H1 (cell line): ENCODE measurements at regions not wholly inside any gene's neighbourhood (a gene's known extent, or its start where the extent isn't known, plus 50 kb on each side); places are given as distances from the start of the nearest gene placed in this dataset.

Source experiments
- CTCF ChIA-PET: fragments of 300-600 bp; sonication (Branson Sonifier 250); formaldehyde crosslinking; loops from one replicate; lab custom pipeline; 2021; ENCODE audit not compliant: partially characterized antibody; lab: Charles Lee
- POLR2A ChIA-PET: fragments of 300-600 bp; sonication (Branson Sonifier 250); formaldehyde crosslinking; loops from one replicate; lab custom pipeline; 2021; ENCODE audit warnings: inconsistent platforms; ENCODE audit not compliant: partially characterized antibody; lab: Charles Lee
- DNase-seq, 2 experiments: peaks; one replicate each; pipeline versions ENCODE4 v3.0.0 to v3.0.0-alpha.2; 2010 to 2022; ENCODE audit warnings: low spot score in 2 of 2, low read depth in 1 of 2, mixed read lengths in 1 of 2
- FAIRE-seq: peaks from 2 replicates; lab custom pipeline; 2011; peaks lifted over from hg19 to GRCh38; lab: Jason Lieb, UNC
- H2AFZ ChIP-seq: 2 replicates; pipeline ENCODE4 v1.8.1; 2012; ENCODE audit warnings: low read length, inconsistent platforms
- H2AK5ac ChIP-seq: 2 replicates; pipeline ENCODE4 v1.6.1; 2013; ENCODE audit warnings: low read depth, low read length
- H2BK120ac ChIP-seq: replicated peaks from 2 replicates; pipeline ENCODE3; 2013; ENCODE audit warnings: low read depth, low read length, inconsistent platforms
- H2BK12ac ChIP-seq: 2 replicates; pipeline ENCODE4 v1.6.1; 2013; ENCODE audit warnings: low read depth, low read length
- H2BK15ac ChIP-seq: 2 replicates; pipeline ENCODE4 v1.6.1; 2013; ENCODE audit warnings: low read length
- H2BK20ac ChIP-seq: 2 replicates; pipeline ENCODE4 v1.6.1; 2013; ENCODE audit warnings: low read length
- H2BK5ac ChIP-seq: 2 replicates; pipeline ENCODE4 v1.6.1; 2013; ENCODE audit warnings: low read depth, low read length
- H3K14ac ChIP-seq: 2 replicates; pipeline ENCODE4 v1.6.1; 2013; ENCODE audit warnings: inconsistent platforms; ENCODE audit not compliant: insufficient read length
- H3K18ac ChIP-seq: 2 replicates; pipeline ENCODE4 v1.6.1; 2013; ENCODE audit warnings: low read length; ENCODE audit errors: extremely low read depth
- H3K23ac ChIP-seq: 2 replicates; pipeline ENCODE4 v1.6.1; 2013; ENCODE audit warnings: inconsistent platforms; ENCODE audit not compliant: insufficient read length
- H3K23me2 ChIP-seq: 2 replicates; pipeline ENCODE4 v1.6.1; 2013; ENCODE audit warnings: low read depth, low read length
- H3K27ac ChIP-seq: 2 replicates; pipeline ENCODE4 v1.6.1; 2011; ENCODE audit warnings: low read depth, low read length, inconsistent platforms
- H3K27me3 ChIP-seq, 4 experiments: replicated peaks in 1 of 4; 1 replicate in 1 of 4; 2 replicates in 3 of 4; pipeline versions ENCODE4 v1.6.1 to v1.8.1; 2011 to 2013; ENCODE audit warnings: low read length in 3 of 4, mild to moderate bottlenecking in 3 of 4, inconsistent platforms in 2 of 4, mixed read lengths in 2 of 4, moderate library complexity in 1 of 4; ENCODE audit not compliant: control insufficient read depth in 3 of 4, insufficient read depth in 3 of 4; ENCODE audit errors: extremely low read depth in 1 of 4
- H3K36me3 ChIP-seq, 4 experiments: 2 replicates each; pipeline versions ENCODE4 v1.6.1 to v1.8.1; 2011 to 2013; ENCODE audit warnings: mild to moderate bottlenecking in 4 of 4, low read length in 3 of 4, moderate library complexity in 2 of 4, control low read depth in 1 of 4, inconsistent platforms in 1 of 4; ENCODE audit not compliant: insufficient read depth in 4 of 4, control insufficient read depth in 2 of 4
- H3K4ac ChIP-seq: replicated peaks from 2 replicates; pipeline ENCODE3; 2013; ENCODE audit warnings: low read length, low read depth, mixed read lengths, inconsistent platforms; ENCODE audit not compliant: insufficient read length
- H3K4me1 ChIP-seq, 4 experiments: replicated peaks in 1 of 4; 1 replicate in 1 of 4; 2 replicates in 3 of 4; pipeline versions ENCODE4 v1.6.1 to v1.8.1; 2011 to 2013; ENCODE audit warnings: low read length in 3 of 4, inconsistent platforms in 2 of 4, mixed read lengths in 1 of 4; ENCODE audit not compliant: insufficient read depth in 4 of 4, control insufficient read depth in 3 of 4
- H3K4me2 ChIP-seq, 2 experiments: 2 replicates each; pipeline versions ENCODE4 v1.6.1 to v1.8.1; 2011 to 2013; ENCODE audit warnings: low read depth in 2 of 2, low read length in 2 of 2, control low read depth in 1 of 2, inconsistent platforms in 1 of 2, mild to moderate bottlenecking in 1 of 2; ENCODE audit not compliant: insufficient read depth in 1 of 2
- H3K4me3 ChIP-seq, 4 experiments: fragments of 200-600, 300-600 bp in 1 of 4; sonication (generic), shearing (Covaris generic), sonication (Bioruptor Twin) in 1 of 4; 2 replicates each; pipeline versions ENCODE4 v1.5.1 to v1.8.1; 2011 to 2016; ENCODE audit warnings: low read length in 4 of 4, low read depth in 3 of 4, control low read depth in 2 of 4, inconsistent platforms in 2 of 4, mild to moderate bottlenecking in 2 of 4, mixed read lengths in 1 of 4, moderate library complexity in 1 of 4; ENCODE audit not compliant: insufficient read depth in 2 of 4; ENCODE audit errors: extremely low read depth in 1 of 4
- H3K56ac ChIP-seq: replicated peaks from 2 replicates; pipeline ENCODE3; 2013; ENCODE audit warnings: low read depth, mild to moderate bottlenecking, mixed read lengths, low read length, inconsistent platforms; ENCODE audit not compliant: insufficient read length
- H3K79me1 ChIP-seq: 2 replicates; pipeline ENCODE4 v1.6.1; 2013; ENCODE audit warnings: low read depth, low read length, control low read depth
- H3K79me2 ChIP-seq, 2 experiments: 2 replicates each; pipeline versions ENCODE4 v1.6.1 to v1.8.1; 2012 to 2013; ENCODE audit warnings: low read length in 2 of 2, mild to moderate bottlenecking in 2 of 2, inconsistent platforms in 1 of 2; ENCODE audit not compliant: insufficient read depth in 2 of 2, control insufficient read depth in 1 of 2
- H3K9ac ChIP-seq, 4 experiments: replicated peaks in 1 of 4; 1 replicate in 1 of 4; 2 replicates in 3 of 4; pipeline versions ENCODE4 v1.6.1 to v1.8.1; 2011 to 2013; ENCODE audit warnings: low read depth in 3 of 4, low read length in 3 of 4, control low read depth in 2 of 4, mild to moderate bottlenecking in 2 of 4, moderate library complexity in 2 of 4, inconsistent platforms in 1 of 4; ENCODE audit errors: extremely low read depth in 1 of 4
- H3K9me3 ChIP-seq, 2 experiments: 2 replicates each; pipeline versions ENCODE4 v1.6.1 to v1.8.1; 2012 to 2013; ENCODE audit warnings: mild to moderate bottlenecking in 2 of 2, moderate library complexity in 2 of 2, control low read depth in 1 of 2, inconsistent platforms in 1 of 2, low read depth in 1 of 2, low read length in 1 of 2, mixed read lengths in 1 of 2; ENCODE audit not compliant: insufficient read depth in 2 of 2
- H4K20me1 ChIP-seq, 2 experiments: replicated peaks in 1 of 2; 2 replicates each; pipeline versions ENCODE3 to v1.8.1; 2011 to 2013; ENCODE audit warnings: inconsistent platforms in 2 of 2, low read length in 2 of 2, mild to moderate bottlenecking in 1 of 2; ENCODE audit not compliant: insufficient read depth in 2 of 2, control insufficient read depth in 1 of 2
- H4K5ac ChIP-seq: 2 replicates; pipeline ENCODE4 v1.6.1; 2013; ENCODE audit warnings: low read length, low read depth, mixed read lengths, inconsistent platforms; ENCODE audit not compliant: insufficient read length
- H4K8ac ChIP-seq: 2 replicates; pipeline ENCODE4 v1.8.0; 2013; ENCODE audit warnings: mild to moderate bottlenecking, moderate library complexity, low read length, inconsistent platforms; ENCODE audit not compliant: insufficient read depth; ENCODE audit errors: extremely low read depth
- H4K91ac ChIP-seq: replicated peaks from 2 replicates; pipeline ENCODE3; 2013; ENCODE audit warnings: low read length, mixed read lengths, inconsistent platforms; ENCODE audit not compliant: insufficient read length
- EP300 ChIP-seq, 2 experiments: IDR thresholded peaks; 1 replicate in 1 of 2; 2 replicates in 1 of 2; pipeline ENCODE4 v1.6.1; 2011 to 2012; ENCODE audit warnings: low read depth in 2 of 2, low read length in 2 of 2, mild to moderate bottlenecking in 2 of 2, borderline replicate concordance in 1 of 2, inconsistent platforms in 1 of 2, moderate library complexity in 1 of 2
- MAFK ChIP-seq: IDR thresholded peaks from 2 replicates; pipeline ENCODE4 v1.6.1; 2012; ENCODE audit warnings: low read depth, mild to moderate bottlenecking, improper control_type of control experiment, low read length
- SP1 ChIP-seq: IDR thresholded peaks from 2 replicates; pipeline ENCODE4 v1.6.1; 2011; ENCODE audit warnings: low read depth, low read length
- TBP ChIP-seq: IDR thresholded peaks from 2 replicates; pipeline ENCODE4 v1.6.1; 2011; ENCODE audit warnings: low read depth, low read length, improper control_type of control experiment
- TCF12 ChIP-seq: IDR thresholded peaks from 2 replicates; pipeline ENCODE4 v1.6.1; 2011; ENCODE audit warnings: low read depth, mild to moderate bottlenecking, low read length
- WGBS, 2 experiments: shearing (Covaris generic) in 1 of 2; methylation state at CpG; one replicate each; pipeline versions ENCODE4 v1.1.6 to v1.1.7; 2013 to 2015; ENCODE audit warnings: low lambda C conversion rate in 2 of 2, mixed read lengths in 2 of 2, inconsistent platforms in 1 of 2, low coverage in 1 of 2, missing lambda C conversion rate in 1 of 2; ENCODE audit not compliant: insufficient replicate concordance in 2 of 2, insufficient coverage in 1 of 2, insufficient read length in 1 of 2; ENCODE audit errors: extremely low coverage in 1 of 2, missing lambda C conversion rate in 1 of 2; 5-methylcytosine and 5-hydroxymethylcytosine counted together

DNA sequence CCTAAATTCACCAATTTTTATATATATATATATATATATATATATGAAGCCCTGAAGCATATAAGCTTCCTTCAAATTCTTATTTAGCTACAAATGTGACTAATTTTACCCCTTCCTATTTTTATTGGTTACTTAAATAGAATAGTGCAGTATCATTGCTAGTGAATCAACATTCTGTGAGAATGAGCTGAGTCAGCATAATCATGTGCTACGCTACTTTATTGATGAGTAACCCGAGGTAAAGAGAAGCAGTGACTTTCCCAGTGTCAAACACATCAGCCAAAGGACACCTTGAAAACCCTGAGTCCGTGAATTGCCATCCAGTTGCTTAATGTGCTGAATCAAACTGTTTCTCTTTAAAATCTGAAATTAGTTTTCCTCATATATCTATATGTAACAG is 546.2 kb downstream of the DMRTA1 start:
- Histone ChIP-seq H3K4me3 (no peak overlapping the region), H2BK5ac (no peak overlapping the region), H4K5ac (no peak overlapping the region), H2AK5ac (no peak overlapping the region), H3K9me3 (peaks cover 9 to 11% of the 10 kb centered on the region in 2 experiments), H3K4me2 (no peak overlapping the region), H3K27me3 (no peaks in the 10 kb centered on the region), H3K18ac (no peak overlapping the region), H3K79me2 (no peaks in the 10 kb centered on the region), H2AFZ (no peak overlapping the region; the same call in 1 of the 2 replicates), H3K23ac (no peak overlapping the region), H2BK20ac (no peak overlapping the region), H4K91ac (no peak overlapping the region), H3K4me1 (no peaks in the 10 kb centered on the region), H2BK15ac (no peak overlapping the region), H2BK120ac (no peak overlapping the region), H3K23me2 (no peaks in the 10 kb centered on the region), H4K20me1 (no peaks in the 10 kb centered on the region), H3K9ac (no peak overlapping the region), H3K27ac (no peak overlapping the region), H4K8ac (no peak overlapping the region), H3K4ac (no peak overlapping the region)
- POLR2A ChIA-PET, result interaction anchor here (0.6 kb wide), 1 partner anchor 51 kb away, joined by 3 read pairs; no protein-coding TSS in a partner anchor
- no peak for DNase-seq
- no peak for FAIRE-seq
- CTCF ChIA-PET, result interaction anchor here (0.6 to 1.3 kb wide), 2 partner anchors 15 to 180 kb away, joined by 3 to 7 read pairs; no protein-coding TSS in a partner anchor
- TF ChIP-seq EP300 (IDR thresholded peaks at IDR 0.05; ENCODE audit: borderline replicate concordance in 1 of 2, low read depth in 2 of 2, low read length in 2 of 2) (no peak), MAFK (peak; percentile 99), TCF12 (no peak), TBP (no peak), SP1 (no peak)
- TF ChIP-seq, all 59 proteins: peak for 1
- no peaks in the 10 kb centered on the region for H3K79me1 ChIP-seq
- WGBS, 2 experiments, result 86% methylated on average over 3 of the region's 3 CpGs; no CpG with 5 or more reads in 1 of the 2 experiments
- no peak overlapping the region for H3K56ac ChIP-seq
- H2BK12ac ChIP-seq, result no peak overlapping the region
- no peaks in the 10 kb centered on the region for H3K36me3 ChIP-seq
- H3K14ac ChIP-seq, result no peak overlapping the region
